CD4-positive, alpha-beta memory T cell (primary cell): ENCODE measurements at regions not wholly inside any gene's neighbourhood (a gene's known extent, or its start where the extent isn't known, plus 50 kb on each side); places are given as distances from the start of the nearest gene placed in this dataset.
"Not testable (repeated sequence)": the region's sequence is repeated elsewhere in the genome, so short reads cannot be mapped to it uniquely, and the experiment has no call there.

ENCODE experiments used
- CTCF ChIA-PET: fragments of 350-600 bp; sonication (Branson Sonifier 250); formaldehyde crosslinking; loops from one replicate; lab custom pipeline; 2021; ENCODE audit warnings: inconsistent platforms; ENCODE audit not compliant: partially characterized antibody; lab: Charles Lee
- POLR2A ChIA-PET: fragments of 350-600 bp; sonication (Branson Sonifier 250); formaldehyde crosslinking; loops from one replicate; lab custom pipeline; 2021; ENCODE audit not compliant: partially characterized antibody; lab: Charles Lee
- DNase-seq, 5 donors: peaks; one replicate each; pipeline versions ENCODE4 v3.0.0 to v3.0.0-alpha.2; 2020 to 2022; ENCODE audit warnings: mixed read lengths in 1 of 5
- H3K27ac ChIP-seq: one replicate; pipeline ENCODE4 v1.7.0; 2013; ENCODE audit warnings: low read depth, low read length
- H3K27me3 ChIP-seq: 2 replicates; pipeline ENCODE4 v1.7.0; 2013; ENCODE audit warnings: mild to moderate bottlenecking, low read length, moderate library complexity; ENCODE audit not compliant: insufficient read depth
- H3K36me3 ChIP-seq: 2 replicates; pipeline ENCODE4 v1.7.0; 2013; ENCODE audit warnings: mild to moderate bottlenecking, low read length, moderate library complexity; ENCODE audit not compliant: insufficient read depth
- H3K4me1 ChIP-seq: 2 replicates; pipeline ENCODE4 v1.7.0; 2013; ENCODE audit warnings: mild to moderate bottlenecking, low read length, moderate library complexity; ENCODE audit not compliant: insufficient read depth
- H3K4me3 ChIP-seq, 2 donors: one replicate each; pipeline ENCODE4 v1.7.0; 2013; ENCODE audit warnings: low read length in 2 of 2, mild to moderate bottlenecking in 1 of 2
- H3K9me3 ChIP-seq, 2 donors: one replicate each; pipeline ENCODE4 v1.7.0; 2013; ENCODE audit warnings: low read length in 2 of 2, control low read depth in 1 of 2; ENCODE audit not compliant: control insufficient read depth in 1 of 2
- H3K27ac Mint-ChIP-seq, 7 donors: one replicate each; pipeline ENCODE4 v1.8.0; 2020 to 2021; ENCODE audit warnings: mixed read lengths in 7 of 7, mild to moderate bottlenecking in 6 of 7, inconsistent platforms in 3 of 7, moderate library complexity in 3 of 7
- H3K27me3 Mint-ChIP-seq, 2 donors: one replicate each; pipeline ENCODE4 v1.8.0; 2020 to 2021; ENCODE audit warnings: mixed read lengths in 2 of 2
- H3K36me3 Mint-ChIP-seq, 2 donors: one replicate each; pipeline ENCODE4 v1.8.0; 2020 to 2021; ENCODE audit warnings: mixed read lengths in 2 of 2, inconsistent platforms in 1 of 2, mild to moderate bottlenecking in 1 of 2
- H3K4me1 Mint-ChIP-seq, 4 donors: one replicate each; pipeline ENCODE4 v1.8.0; 2020 to 2021; ENCODE audit warnings: mixed read lengths in 4 of 4, mild to moderate bottlenecking in 1 of 4
- H3K4me3 Mint-ChIP-seq, 8 donors: one replicate each; pipeline ENCODE4 v1.8.0; 2020 to 2021; ENCODE audit warnings: mixed read lengths in 8 of 8, mild to moderate bottlenecking in 7 of 8, moderate library complexity in 6 of 8, inconsistent platforms in 3 of 8
- H3K9me3 Mint-ChIP-seq, 8 donors: one replicate each; pipeline ENCODE4 v1.8.0; 2020 to 2021; ENCODE audit warnings: mixed read lengths in 8 of 8, mild to moderate bottlenecking in 5 of 8, inconsistent platforms in 3 of 8, moderate library complexity in 1 of 8
- intact Hi-C: fragments of 100-400 bp; cut with micrococcal nuclease; formaldehyde crosslinking; loops from one replicate; pipeline ENCODE4 v1.15.1; 2023

DNA sequence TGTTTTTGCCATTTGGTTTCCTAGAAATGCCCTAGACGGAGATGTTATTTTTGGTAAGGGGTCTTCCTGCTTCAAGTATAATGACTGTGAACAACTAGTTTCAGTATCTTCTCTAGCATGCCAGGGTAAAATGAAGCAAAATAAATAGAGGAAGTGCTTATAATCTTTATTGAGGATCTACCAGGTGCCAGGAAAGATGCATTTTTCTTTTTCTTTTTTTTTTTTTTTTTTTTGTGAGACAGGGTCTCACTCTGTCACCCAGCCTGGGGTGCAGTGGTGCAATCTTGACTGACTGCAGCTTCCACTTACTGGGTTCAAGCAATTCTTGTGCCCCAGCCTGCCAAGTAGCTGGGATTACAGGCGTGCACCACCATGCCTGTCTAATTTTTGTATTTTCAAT is 146.6 kb upstream of the GRK3 start:
- H3K4me3 ChIP-seq, intact Hi-C loops, CTCF ChIA-PET, H3K36me3 Mint-ChIP-seq, POLR2A ChIA-PET, H3K36me3 ChIP-seq, H3K27ac ChIP-seq, DNase-seq, H3K27ac Mint-ChIP-seq, H3K9me3 ChIP-seq: not testable (repeated sequence)
- Mint-ChIP-seq H3K27me3 (peaks cover 38 to 39% of the 10 kb centered on the region in 2 donors), H3K4me1 (peaks cover 17 to 29% (median 24%) of the 10 kb centered on the region in 4 donors), H3K9me3 (peaks cover 0 to 11% (median 4%) of the 10 kb centered on the region in 8 donors), H3K4me3 (peak overlapping the region in 1 of 8 donors; percentile 6)
- peaks cover 25% of the 10 kb centered on the region for H3K4me1 ChIP-seq
- peaks cover 21% of the 10 kb centered on the region for H3K27me3 ChIP-seq

DNA sequence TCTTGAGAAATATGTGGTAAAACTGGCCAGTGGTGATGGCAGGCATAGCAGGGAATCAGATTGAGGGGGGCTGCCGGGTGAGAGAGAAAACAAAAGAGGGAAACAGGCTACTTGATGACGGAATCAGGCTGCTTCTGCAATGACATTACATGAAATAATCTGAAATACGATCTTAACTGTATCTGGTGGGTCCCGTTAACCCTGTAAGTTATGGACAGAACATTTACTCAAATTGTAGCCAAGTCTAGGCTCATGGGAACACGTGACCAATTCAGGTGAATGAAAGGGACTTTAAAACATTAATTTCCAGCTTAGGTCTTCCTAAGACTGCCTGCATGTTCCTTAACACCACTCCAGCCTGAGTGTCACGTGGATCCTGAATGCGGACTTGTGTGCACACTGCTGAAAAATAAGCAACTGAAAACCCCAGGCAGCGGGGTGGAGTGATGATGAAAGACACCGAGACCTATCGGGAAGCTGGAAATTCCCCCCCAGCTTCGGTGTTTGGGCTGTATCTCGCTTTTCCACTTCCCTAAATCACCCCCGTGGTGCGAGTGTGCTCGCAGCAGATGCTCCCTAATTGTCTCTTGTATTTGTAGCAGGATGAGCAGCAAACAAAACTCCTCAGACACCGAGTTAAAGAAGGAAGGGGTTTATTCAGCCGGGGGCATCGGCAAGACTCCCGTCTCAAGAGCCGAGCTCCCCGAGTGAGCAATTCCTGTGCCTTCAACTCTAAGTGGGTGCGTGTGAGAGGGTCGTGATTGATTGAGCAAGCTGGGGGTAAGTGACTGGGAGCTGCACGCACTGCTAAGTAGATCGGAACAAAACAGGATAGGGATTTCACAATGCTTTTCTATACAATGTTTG is 145.0 kb upstream of the GRK3 start:
- peaks cover 21% of the 10 kb centered on the region for H3K27me3 ChIP-seq
- CTCF ChIA-PET, result interaction anchor here (1.0 kb wide), 1 partner anchor 56 kb away, joined by 3 read pairs; no protein-coding TSS in a partner anchor
- Mint-ChIP-seq H3K4me1 (peaks cover 17 to 29% (median 24%) of the 10 kb centered on the region in 4 donors), H3K27ac (peak overlapping the region in 2 of 7 donors; percentile 1 to 3), H3K27me3 (peaks cover 49% of the 10 kb centered on the region in 2 donors), H3K36me3 (peaks cover 0 to 4% of the 10 kb centered on the region in 2 donors), H3K9me3 (peaks cover 0 to 5% (median 0%) of the 10 kb centered on the region in 8 donors), H3K4me3 (peak overlapping the region; percentile 41 to 77 (median 61))
- H3K27ac ChIP-seq, result no peak overlapping the region
- no peaks in the 10 kb centered on the region for H3K9me3 ChIP-seq
- no peaks in the 10 kb centered on the region for H3K36me3 ChIP-seq
- H3K4me3 ChIP-seq, result no peak overlapping the region
- intact Hi-C loops, result no loop called here
- DNase-seq, result no peak
- H3K4me1 ChIP-seq, result peaks cover 25% of the 10 kb centered on the region
- POLR2A ChIA-PET, result no interaction called here

DNA sequence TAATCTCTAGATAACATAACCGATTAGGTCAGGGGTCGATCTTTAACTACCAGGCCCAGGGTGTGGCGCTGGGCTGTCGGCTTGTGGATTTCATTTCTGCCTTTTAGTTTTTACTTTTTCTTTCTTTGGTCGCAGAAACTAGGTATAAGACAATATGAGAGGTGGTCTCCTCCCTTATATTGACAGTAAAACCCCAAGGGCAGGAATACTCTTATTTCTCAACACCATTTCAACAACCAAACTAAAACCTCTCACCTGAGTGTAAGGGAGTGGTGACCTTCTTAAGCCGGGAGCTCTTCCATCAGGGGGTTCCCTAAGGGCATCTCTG is 144.4 kb upstream of the GRK3 start:
- H3K27ac ChIP-seq, intact Hi-C loops, H3K4me3 ChIP-seq, DNase-seq, H3K9me3 ChIP-seq, POLR2A ChIA-PET, H3K36me3 Mint-ChIP-seq, H3K36me3 ChIP-seq, H3K27ac Mint-ChIP-seq, H3K9me3 Mint-ChIP-seq: not testable (repeated sequence)
- H3K4me1 Mint-ChIP-seq, result peaks cover 17 to 29% (median 24%) of the 10 kb centered on the region in 4 donors
- H3K27me3 Mint-ChIP-seq, result peaks cover 51% of the 10 kb centered on the region in 2 donors
- H3K4me1 ChIP-seq, result peaks cover 25% of the 10 kb centered on the region
- H3K27me3 ChIP-seq, result peaks cover 21% of the 10 kb centered on the region
- CTCF ChIA-PET, result interaction anchor here (1.0 kb wide), 1 partner anchor 57 kb away, joined by 3 read pairs; no protein-coding TSS in a partner anchor
- H3K4me3 Mint-ChIP-seq, result peak overlapping the region in 6 of 8 donors; percentile 13 to 77 (median 68)

DNA sequence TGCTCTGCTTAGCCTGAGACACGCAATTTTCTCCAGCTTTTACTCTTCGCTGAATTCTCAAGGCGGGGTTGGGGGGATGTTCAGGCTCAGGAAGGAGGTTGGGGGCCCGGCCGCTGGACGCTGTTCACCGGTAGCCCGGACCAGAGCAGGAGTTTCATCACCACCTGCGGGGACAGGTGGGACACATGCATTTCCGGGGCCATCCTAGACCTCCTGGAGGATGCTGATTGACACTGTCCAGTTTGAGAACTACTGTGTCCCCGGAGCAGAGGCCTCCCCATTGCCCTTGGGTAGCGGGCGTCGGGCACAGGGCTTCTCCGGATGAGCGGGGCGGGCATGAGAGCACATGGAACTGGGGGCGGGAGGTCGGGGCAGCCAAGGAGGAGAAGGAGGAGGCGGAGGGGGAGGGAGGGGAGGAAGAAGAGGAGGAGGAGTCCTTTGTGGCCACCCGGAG is 144.0 kb upstream of the GRK3 start:
- no peak for DNase-seq
- CTCF ChIA-PET, result no interaction called here
- no peak overlapping the region for H3K4me3 ChIP-seq

DNA sequence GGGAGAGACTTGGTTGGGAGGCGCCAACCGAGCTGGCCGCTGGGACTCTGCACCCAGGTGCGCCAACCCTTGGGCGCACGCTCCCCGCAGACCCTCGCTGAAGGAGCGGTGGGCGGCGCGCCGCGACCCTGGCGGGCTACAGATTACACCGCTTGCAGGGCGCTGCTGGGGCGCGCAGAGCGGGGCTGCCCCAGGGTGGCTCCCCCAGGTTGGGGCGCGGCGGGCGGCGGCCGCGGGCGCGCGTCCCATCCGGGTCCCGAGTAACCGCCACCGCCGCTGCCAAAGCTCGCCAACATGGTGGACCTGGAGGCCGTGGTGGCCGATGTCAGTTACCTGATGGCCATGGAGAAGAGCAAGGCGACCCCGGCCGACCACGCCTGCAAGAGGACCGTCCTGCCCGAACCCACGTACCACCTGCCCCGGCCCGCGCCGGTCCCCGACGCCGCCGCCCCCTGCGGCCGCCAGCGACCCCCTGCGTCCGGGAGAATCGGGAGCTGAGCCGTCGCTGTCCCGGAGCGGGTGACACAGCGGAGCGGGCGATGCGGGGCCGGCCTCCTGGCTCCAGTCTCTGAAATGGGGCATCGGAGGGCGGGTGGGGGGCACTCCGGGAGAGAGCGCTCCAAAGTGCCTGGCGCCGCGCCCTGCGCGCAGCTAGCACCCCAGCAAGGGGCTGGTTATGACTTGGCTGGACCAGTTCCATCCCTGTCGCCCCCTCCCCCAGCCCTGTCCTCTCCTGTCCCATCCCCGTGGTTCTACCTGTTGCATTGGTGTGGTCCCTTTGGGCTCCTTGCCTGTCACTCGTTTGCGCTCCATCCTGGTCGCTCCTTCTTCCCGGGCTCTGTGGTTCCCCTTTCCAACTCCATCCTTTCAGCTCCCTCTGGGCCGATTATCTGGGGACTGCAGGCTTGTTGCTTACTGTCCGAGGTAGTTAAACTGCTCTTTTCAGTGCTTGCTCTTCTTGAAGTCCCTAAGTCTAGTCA is 143.3 kb upstream of the GRK3 start:
- H3K27me3 ChIP-seq, result peaks cover 21% of the 10 kb centered on the region
- peak overlapping the region in 7 of 8 donors; percentile 62 to 91 (median 85) for H3K4me3 Mint-ChIP-seq
- peak overlapping the region in 1 of 7 donors; percentile 76 for H3K27ac Mint-ChIP-seq
- no peaks in the 10 kb centered on the region for H3K36me3 ChIP-seq
- H3K4me1 ChIP-seq, result peaks cover 25% of the 10 kb centered on the region
- H3K4me3 ChIP-seq, result no peak overlapping the region
- no peaks in the 10 kb centered on the region for H3K9me3 Mint-ChIP-seq
- CTCF ChIA-PET, result no interaction called here
- H3K27ac ChIP-seq, result no peak overlapping the region
- intact Hi-C loops, result no loop called here
- peaks cover 0 to 4% of the 10 kb centered on the region in 2 donors for H3K36me3 Mint-ChIP-seq
- POLR2A ChIA-PET, result no interaction called here
- H3K9me3 ChIP-seq, result no peaks in the 10 kb centered on the region
- DNase-seq, result no peak
- peaks cover 50 to 52% of the 10 kb centered on the region in 2 donors for H3K27me3 Mint-ChIP-seq
- H3K4me1 Mint-ChIP-seq, result peaks cover 17 to 29% (median 24%) of the 10 kb centered on the region in 4 donors

More for the DNA sequence above, 144.0 kb upstream of the GRK3 start:
- no peaks in the 10 kb centered on the region for H3K36me3 ChIP-seq
- peaks cover 25% of the 10 kb centered on the region for H3K4me1 ChIP-seq
- peaks cover 17 to 29% (median 24%) of the 10 kb centered on the region in 4 donors for H3K4me1 Mint-ChIP-seq
- H3K4me3 Mint-ChIP-seq, result peak overlapping the region in 5 of 8 donors; percentile 13 to 77 (median 60)
- intact Hi-C loops, result no loop called here
- H3K27me3 Mint-ChIP-seq, result peaks cover 50% of the 10 kb centered on the region in 2 donors
- H3K27me3 ChIP-seq, result peaks cover 21% of the 10 kb centered on the region
- H3K27ac Mint-ChIP-seq, result no peak overlapping the region
- H3K27ac ChIP-seq, result no peak overlapping the region
- peaks cover 0 to under 1% (median 0%) of the 10 kb centered on the region in 8 donors for H3K9me3 Mint-ChIP-seq
- H3K9me3 ChIP-seq, result no peaks in the 10 kb centered on the region
- POLR2A ChIA-PET, result no interaction called here
- H3K36me3 Mint-ChIP-seq, result peaks cover 0 to 4% of the 10 kb centered on the region in 2 donors

DNA sequence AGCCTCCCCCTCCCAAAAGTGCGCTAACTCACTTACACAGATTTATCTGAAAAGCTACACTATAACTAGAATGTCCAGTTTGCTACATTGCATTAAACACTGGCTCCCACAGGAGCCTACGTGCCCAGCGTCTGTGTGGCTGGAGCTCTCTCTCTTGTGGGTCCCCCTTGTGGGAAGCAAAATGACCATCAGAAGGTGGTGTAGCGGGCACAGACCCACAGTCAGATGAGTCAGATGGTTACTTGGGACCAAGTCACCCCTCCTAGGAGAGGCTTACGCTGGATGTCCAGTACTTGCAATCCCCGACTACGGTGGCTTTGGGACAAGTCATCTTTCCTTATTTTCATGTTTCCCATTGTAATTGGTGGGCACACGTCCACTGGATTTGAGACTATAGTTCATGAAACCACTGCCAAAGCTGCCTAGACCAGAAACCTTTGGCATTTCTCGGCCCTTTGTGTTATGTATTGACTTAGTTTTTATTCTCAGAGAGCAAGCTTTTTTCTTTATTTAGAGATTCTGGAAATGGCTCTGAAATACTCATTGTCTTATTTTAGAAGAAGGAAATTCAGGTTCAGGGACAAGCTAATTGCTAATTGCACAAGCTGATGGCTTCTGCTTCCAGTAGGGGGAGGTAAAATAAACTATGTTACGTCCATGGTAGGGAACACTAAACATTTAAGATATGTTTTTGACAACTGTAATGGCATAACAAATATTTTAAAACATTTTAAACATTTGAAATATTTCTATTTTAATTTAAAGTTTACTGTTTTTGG is 137.8 kb upstream of the GRK3 start:
- H3K36me3 ChIP-seq, H3K4me1 ChIP-seq, H3K4me1 Mint-ChIP-seq, POLR2A ChIA-PET, H3K27ac Mint-ChIP-seq, DNase-seq, H3K27me3 ChIP-seq, H3K4me3 ChIP-seq, H3K36me3 Mint-ChIP-seq, H3K27ac ChIP-seq, H3K9me3 Mint-ChIP-seq, intact Hi-C loops, H3K4me3 Mint-ChIP-seq, H3K9me3 ChIP-seq, CTCF ChIA-PET: not testable (repeated sequence)
- H3K27me3 Mint-ChIP-seq, result peaks cover 27 to 35% of the 10 kb centered on the region in 2 donors
